Thyroid gland (tissue), 4 donors: ENCODE measurements at regions not wholly inside any gene's neighbourhood (a gene's known extent, or its start where the extent isn't known, plus 50 kb on each side); places are given as distances from the start of the nearest gene placed in this dataset.

Experiments
- DNase-seq, 2 donors: peaks; one replicate each; pipeline ENCODE4 v3.0.0-alpha.2; 2019
- H3K27ac ChIP-seq, 3 donors: fragments of 200-600 bp; sonication (generic); 1 replicate in 2 of 3; 2 replicates in 1 of 3; pipeline ENCODE4 v1.5.1; 2016 to 2019; ENCODE audit warnings: mild to moderate bottlenecking in 1 of 3, moderate library complexity in 1 of 3
- H3K27me3 ChIP-seq: fragments of 200-600 bp; sonication (generic); one replicate; pipeline ENCODE4 v1.5.1; 2019
- H3K36me3 ChIP-seq, 2 donors: fragments of 200-600 bp; sonication (generic); one replicate each; pipeline ENCODE4 v1.5.1; 2016 to 2019
- H3K4me1 ChIP-seq, 2 donors: fragments of 200-600 bp; sonication (generic); one replicate each; pipeline ENCODE4 v1.5.1; 2017 to 2019
- H3K4me3 ChIP-seq, 3 donors: fragments of 200-600 bp; sonication (generic); replicated peaks in 1 of 3; 1 replicate in 2 of 3; 2 replicates in 1 of 3; pipeline ENCODE4 v1.5.1; 2016; ENCODE audit warnings: mild to moderate bottlenecking in 1 of 3
- H3K9me3 ChIP-seq: fragments of 200-600 bp; sonication (generic); one replicate; pipeline ENCODE4 v1.5.1; 2017
- CTCF ChIP-seq, 6 experiments: fragments of 200-600 bp in 3 of 6; fragments of 450-650 bp in 3 of 6; sonication (generic) in 3 of 6; IDR thresholded peaks; one replicate each; pipeline ENCODE4 v1.5.1; 2016 to 2019; ENCODE audit warnings: antibody characterized with exemption in 6 of 6, mild to moderate bottlenecking in 2 of 6, inconsistent platforms in 1 of 6, moderate library complexity in 1 of 6
- POLR2A ChIP-seq, 2 donors: fragments of 450-650 bp; IDR thresholded peaks; one replicate each; pipeline ENCODE4 v1.6.1; 2017; ENCODE audit warnings: antibody characterized with exemption in 2 of 2, mild to moderate bottlenecking in 2 of 2, moderate library complexity in 1 of 2
- WGBS, 2 donors: methylation state at CpG; one replicate each; pipeline ENCODE4 v1.1.5; 2017; 5-methylcytosine and 5-hydroxymethylcytosine counted together
- intact Hi-C: fragments of 100-400 bp; cut with DNase I; formaldehyde crosslinking; loops from one replicate; pipeline ENCODE4 v1.15.1; 2023

- Histone ChIP-seq H3K36me3 (no peaks in the 10 kb centered on the region), H3K27me3 (no peaks in the 10 kb centered on the region), H3K27ac (no peak overlapping the region), H3K9me3 (no peaks in the 10 kb centered on the region), H3K4me1 (no peaks in the 10 kb centered on the region), H3K4me3 (no peak overlapping the region)
- intact Hi-C loops: no loop called here
- DNase-seq: no peak
- WGBS, 2 donors: 44 to 46% methylated on average over 5 of the region's 5 CpGs
- TF ChIP-seq CTCF (IDR thresholded peaks at IDR 0.05): no peak
- no peak for TF ChIP-seq POLR2A (IDR thresholded peaks at IDR 0.05)
These were observed 959.4 kb upstream of the CELF4 start for GRCh38 chr18:38525039-38525438.

- no peak for TF ChIP-seq CTCF (IDR thresholded peaks at IDR 0.05)
- no peak for TF ChIP-seq POLR2A (IDR thresholded peaks at IDR 0.05)
- Histone ChIP-seq H3K4me1 (no peaks in the 10 kb centered on the region), H3K36me3 (no peaks in the 10 kb centered on the region), H3K27ac (no peak overlapping the region), H3K27me3 (no peaks in the 10 kb centered on the region), H3K4me3 (no peak overlapping the region), H3K9me3 (no peaks in the 10 kb centered on the region)
- intact Hi-C loops: no loop called here
- no peak for DNase-seq
- WGBS, 2 donors: 41 to 44% methylated on average over 5 of the region's 5 CpGs
These were observed 955.2 kb upstream of the CELF4 start for GRCh38 chr18:38520786-38521185.

GRCh38 chr18:38502539-38502938 is 936.9 kb upstream of the CELF4 start:
- no peak for DNase-seq
- Histone ChIP-seq H3K27me3 (no peaks in the 10 kb centered on the region), H3K4me3 (no peak overlapping the region), H3K27ac (no peak overlapping the region), H3K36me3 (no peaks in the 10 kb centered on the region), H3K9me3 (no peaks in the 10 kb centered on the region), H3K4me1 (no peaks in the 10 kb centered on the region)
- WGBS, 2 donors: 93 to 95% methylated on average over 1 of the region's 1 CpG
- intact Hi-C loops: no loop called here
- TF ChIP-seq POLR2A (IDR thresholded peaks at IDR 0.05) (no peak), CTCF (IDR thresholded peaks at IDR 0.05) (no peak)

- no peak overlapping the region for H3K4me3 ChIP-seq
- no peaks in the 10 kb centered on the region for H3K4me1 ChIP-seq
- no peaks in the 10 kb centered on the region for H3K9me3 ChIP-seq
- intact Hi-C loops: no loop called here
- H3K36me3 ChIP-seq: no peaks in the 10 kb centered on the region
- no peak overlapping the region for H3K27ac ChIP-seq
- 83 to 86% methylated on average over 2 of the region's 2 CpGs for WGBS, 2 donors
- TF ChIP-seq CTCF (IDR thresholded peaks at IDR 0.05) (no peak), POLR2A (IDR thresholded peaks at IDR 0.05) (no peak)
- no peaks in the 10 kb centered on the region for H3K27me3 ChIP-seq
- no peak for DNase-seq
These were observed 931.7 kb upstream of the CELF4 start for GRCh38 chr18:38497266-38497665.

- no peak for DNase-seq
- Histone ChIP-seq H3K27ac (no peak overlapping the region), H3K4me3 (no peak overlapping the region), H3K27me3 (no peaks in the 10 kb centered on the region), H3K9me3 (no peaks in the 10 kb centered on the region), H3K36me3 (no peaks in the 10 kb centered on the region), H3K4me1 (no peaks in the 10 kb centered on the region)
- no peak for TF ChIP-seq CTCF (IDR thresholded peaks at IDR 0.05)
- TF ChIP-seq POLR2A (IDR thresholded peaks at IDR 0.05): no peak
- 91 to 94% methylated on average over 1 of the region's 1 CpG for WGBS, 2 donors
- intact Hi-C loops: no loop called here
These were observed 930.7 kb upstream of the CELF4 start for GRCh38 chr18:38496222-38496793.
